ENCODE measurements at regions not wholly inside any gene's neighbourhood (a gene's known extent, or its start where the extent isn't known, plus 50 kb on each side); places are given as distances from the start of the nearest gene placed in this dataset.
"Not testable (repeated sequence)": the region's sequence is repeated elsewhere in the genome, so short reads cannot be mapped to it uniquely, and the experiment has no call there.

GRCh38 chr10:21368728-21369425, 156.6 kb downstream of the SKIDA1 start:
- DNase-seq (no peak), ATAC-seq (ENCODE audit: low FRiP score in 2 of 2) (no peak)
- H3K4me1 ChIP-seq, result peaks cover 3 to 9% (median 5%) of the 10 kb centered on the region in 4 donors
- no peaks in the 10 kb centered on the region for H3K36me3 ChIP-seq
- WGBS, 2 donors, result 86 to 87% methylated on average over 9 of the region's 9 CpGs
- no peak for TF ChIP-seq EP300 (IDR thresholded peaks at IDR 0.05)
- no peaks in the 10 kb centered on the region for H3K27me3 ChIP-seq
- H3K4me3 ChIP-seq, result no peak overlapping the region
- H3K27ac ChIP-seq, result no peak overlapping the region
- H3K9me3 ChIP-seq, result no peaks in the 10 kb centered on the region

GRCh38 chr10:21368022-21368582, 157.4 kb downstream of the SKIDA1 start:
- TF ChIP-seq CTCF (IDR thresholded peaks at IDR 0.05) (no peak), POLR2AphosphoS5 (IDR thresholded peaks at IDR 0.05) (no peak), POLR2A (IDR thresholded peaks at IDR 0.05) (no peak), EP300 (IDR thresholded peaks at IDR 0.05) (no peak)
- no peak overlapping the region for H3K27ac ChIP-seq
- no peaks in the 10 kb centered on the region for H3K36me3 ChIP-seq
- no peaks in the 10 kb centered on the region for H3K9me3 ChIP-seq
- 88 to 89% methylated on average over 8 of the region's 8 CpGs for WGBS, 2 donors
- ATAC-seq (ENCODE audit: low FRiP score in 2 of 2) (no peak), DNase-seq (no peak)
- H3K27me3 ChIP-seq, result no peaks in the 10 kb centered on the region
- peaks cover 2 to 8% (median 5%) of the 10 kb centered on the region in 4 donors for H3K4me1 ChIP-seq
- no peak overlapping the region for H3K4me3 ChIP-seq

GRCh38 chr10:21366108-21366507, 159.4 kb downstream of the SKIDA1 start:
- not testable (repeated sequence) for DNase-seq; H3K4me3 ChIP-seq; H3K36me3 ChIP-seq; ATAC-seq (ENCODE audit: low FRiP score in 2 of 2); H3K27me3 ChIP-seq; H3K27ac ChIP-seq; H3K9me3 ChIP-seq; H3K4me1 ChIP-seq
- 85 to 92% methylated on average over 6 of the region's 6 CpGs for WGBS, 2 donors

- Histone ChIP-seq H3K27ac (peak overlapping the region in 3 of 4 donors; percentile 27 to 51 (median 28)), H3K9me3 (no peaks in the 10 kb centered on the region), H3K4me3 (no peak overlapping the region), H3K36me3 (no peaks in the 10 kb centered on the region), H3K27me3 (no peaks in the 10 kb centered on the region), H3K4me1 (peaks cover 0 to 8% (median 2%) of the 10 kb centered on the region in 4 donors)
- no peak for TF ChIP-seq EP300 (IDR thresholded peaks at IDR 0.05)
- ATAC-seq (ENCODE audit: low FRiP score in 2 of 2), result no peak
- WGBS, 2 donors, result 56 to 67% methylated on average over 11 of the region's 11 CpGs
- no peak for DNase-seq
Observed at GRCh38 chr10:21364196-21365114, 161.0 kb downstream of the SKIDA1 start.

GRCh38 chr10:21363731-21364104, 161.8 kb downstream of the SKIDA1 start:
- WGBS, 2 donors, result 92 to 93% methylated on average over 3 of the region's 3 CpGs
- Histone ChIP-seq H3K4me3 (no peak overlapping the region), H3K4me1 (peaks cover 0 to 8% (median 2%) of the 10 kb centered on the region in 4 donors), H3K27ac (peak overlapping the region in 1 of 4 donors; percentile 51), H3K9me3 (no peaks in the 10 kb centered on the region), H3K36me3 (no peaks in the 10 kb centered on the region), H3K27me3 (no peaks in the 10 kb centered on the region)
- ATAC-seq (ENCODE audit: low FRiP score in 2 of 2) (no peak), DNase-seq (no peak)
- TF ChIP-seq EP300 (IDR thresholded peaks at IDR 0.05) (no peak), POLR2AphosphoS5 (IDR thresholded peaks at IDR 0.05) (no peak), POLR2A (IDR thresholded peaks at IDR 0.05) (no peak), CTCF (IDR thresholded peaks at IDR 0.05) (no peak)

GRCh38 chr10:21363092-21363730, 162.3 kb downstream of the SKIDA1 start:
- H3K9me3 ChIP-seq, result no peaks in the 10 kb centered on the region
- 50 to 51% methylated on average over 4 of the region's 4 CpGs for WGBS, 2 donors
- H3K4me3 ChIP-seq, result no peak overlapping the region
- H3K27me3 ChIP-seq, result no peaks in the 10 kb centered on the region
- H3K36me3 ChIP-seq, result no peaks in the 10 kb centered on the region
- no peak for ATAC-seq (ENCODE audit: low FRiP score in 2 of 2)
- no peak for TF ChIP-seq POLR2A (IDR thresholded peaks at IDR 0.05)
- no peak for TF ChIP-seq EP300 (IDR thresholded peaks at IDR 0.05)
- TF ChIP-seq POLR2AphosphoS5 (IDR thresholded peaks at IDR 0.05), result no peak
- TF ChIP-seq CTCF (IDR thresholded peaks at IDR 0.05), result no peak
- no peak overlapping the region for H3K27ac ChIP-seq
- DNase-seq, result no peak
- peaks cover 0 to 8% (median 2%) of the 10 kb centered on the region in 4 donors for H3K4me1 ChIP-seq
